ENCODE measurements at regions not wholly inside any gene's neighbourhood (a gene's known extent, or its start where the extent isn't known, plus 50 kb on each side); places are given as distances from the start of the nearest gene placed in this dataset.
"Not testable (repeated sequence)": the region's sequence is repeated elsewhere in the genome, so short reads cannot be mapped to it uniquely, and the experiment has no call there.

- no peak for DNase-seq (ENCODE audit: low read depth)
Observed at GRCh38 chr6:137969874-137970273, 102.8 kb downstream of the TNFAIP3 start.

- no peak for DNase-seq (ENCODE audit: low read depth)
Observed at GRCh38 chr6:137970368-137970767, 103.3 kb downstream of the TNFAIP3 start.

GRCh38 chr6:137973201-137973600 is 106.1 kb downstream of the TNFAIP3 start:
- no peak for DNase-seq (ENCODE audit: low read depth)

- DNase-seq (ENCODE audit: low read depth): no peak
Observed at GRCh38 chr6:137975188-137975940, 108.3 kb downstream of the TNFAIP3 start.

GRCh38 chr6:137976430-137976829 is 109.4 kb downstream of the TNFAIP3 start:
- DNase-seq (ENCODE audit: low read depth): no peak

- DNase-seq (ENCODE audit: low read depth): no peak
Observed at GRCh38 chr6:137977206-137977605, 110.1 kb downstream of the TNFAIP3 start.

- no peak for DNase-seq (ENCODE audit: low read depth)
Observed at GRCh38 chr6:137977814-137978213, 110.8 kb downstream of the TNFAIP3 start.

- no peak for DNase-seq (ENCODE audit: low read depth)
Observed at GRCh38 chr6:137978252-137978896, 111.3 kb downstream of the TNFAIP3 start.

- not testable (repeated sequence) for DNase-seq (ENCODE audit: low read depth)
Observed at GRCh38 chr6:137979263-137979662, 112.2 kb downstream of the TNFAIP3 start.

- no peak for DNase-seq (ENCODE audit: low read depth)
Observed at GRCh38 chr6:137980777-137981176, 113.7 kb downstream of the TNFAIP3 start.

GRCh38 chr6:137981758-137982157 is 114.7 kb downstream of the TNFAIP3 start:
- no peak for DNase-seq (ENCODE audit: low read depth)

GRCh38 chr6:137982418-137983189 is 115.5 kb downstream of the TNFAIP3 start:
- no peak for DNase-seq (ENCODE audit: low read depth)

- DNase-seq (ENCODE audit: low read depth): no peak
Observed at GRCh38 chr6:137983269-137983668, 116.2 kb downstream of the TNFAIP3 start.

- no peak for DNase-seq (ENCODE audit: low read depth)
Observed at GRCh38 chr6:137989664-137990063, 117.6 kb downstream of the PERP start.

GRCh38 chr6:137995371-137995770 is 111.8 kb downstream of the PERP start:
- no peak for DNase-seq (ENCODE audit: low read depth)

- no peak for DNase-seq (ENCODE audit: low read depth)
Observed at GRCh38 chr6:137998461-137999019, 108.7 kb downstream of the PERP start.

- no peak for DNase-seq (ENCODE audit: low read depth)
Observed at GRCh38 chr6:137999815-138000214, 107.4 kb downstream of the PERP start.

GRCh38 chr6:138000941-138001340 is 106.3 kb downstream of the PERP start:
- no peak for DNase-seq (ENCODE audit: low read depth)

- no peak for DNase-seq (ENCODE audit: low read depth)
Observed at GRCh38 chr6:138001750-138002349, 105.4 kb downstream of the PERP start.

GRCh38 chr6:138004430-138005287 is 102.6 kb downstream of the PERP start:
- DNase-seq (ENCODE audit: low read depth): no peak

GRCh38 chr6:138005846-138006245 is 101.4 kb downstream of the PERP start:
- no peak for DNase-seq (ENCODE audit: low read depth)

Measured in CMK (cell line).